Skin epidermis (tissue), 12 donors: ENCODE measurements at regions not wholly inside any gene's neighbourhood (a gene's known extent, or its start where the extent isn't known, plus 50 kb on each side); places are given as distances from the start of the nearest gene placed in this dataset.
A peak's percentile ranks its signal among the peaks of the same experiment; 100 is the strongest.

Source experiments
- H3K27ac ChIP-seq, 21 experiments: fragments of 200-600 bp; sonication (generic) in 11 of 21; one replicate each; pipeline ENCODE4 v1.5.0; 2020; ENCODE audit warnings: mild to moderate bottlenecking in 3 of 21, inconsistent platforms in 2 of 21, moderate library complexity in 2 of 21
- H3K4me3 ChIP-seq, 7 experiments: fragments of 200-600 bp; sonication (generic) in 2 of 7; one replicate each; pipeline ENCODE4 v1.5.0; 2020; ENCODE audit warnings: inconsistent platforms in 2 of 7, mild to moderate bottlenecking in 2 of 7, moderate library complexity in 1 of 7

DNA sequence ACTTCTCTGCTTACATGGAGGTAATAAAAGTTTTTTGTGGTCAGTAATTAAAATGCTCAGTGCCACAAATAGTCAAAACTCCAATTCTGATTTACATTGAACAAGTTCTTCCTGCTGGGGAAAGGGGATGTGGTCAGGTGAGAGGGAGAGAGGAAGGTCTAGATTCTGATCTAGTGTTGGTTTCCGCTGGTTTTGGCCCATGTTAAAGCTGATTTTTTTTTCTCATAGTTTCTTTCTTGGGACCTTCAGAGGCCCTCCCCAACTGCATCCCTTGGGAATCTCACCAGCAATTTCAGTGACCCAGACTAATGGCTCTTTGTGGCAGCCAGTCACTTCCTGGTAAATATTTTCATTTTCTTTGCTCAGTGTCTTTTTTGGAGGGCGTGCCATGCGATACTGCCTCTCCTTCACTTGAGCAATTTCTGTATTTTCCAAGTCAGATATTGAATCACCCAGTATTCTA is 332.7 kb downstream of the RAPGEF2 start:
- Histone ChIP-seq H3K4me3 (no peak overlapping the region), H3K27ac (peak overlapping the region in 2 of 21 experiments; percentile 6 to 61)

DNA sequence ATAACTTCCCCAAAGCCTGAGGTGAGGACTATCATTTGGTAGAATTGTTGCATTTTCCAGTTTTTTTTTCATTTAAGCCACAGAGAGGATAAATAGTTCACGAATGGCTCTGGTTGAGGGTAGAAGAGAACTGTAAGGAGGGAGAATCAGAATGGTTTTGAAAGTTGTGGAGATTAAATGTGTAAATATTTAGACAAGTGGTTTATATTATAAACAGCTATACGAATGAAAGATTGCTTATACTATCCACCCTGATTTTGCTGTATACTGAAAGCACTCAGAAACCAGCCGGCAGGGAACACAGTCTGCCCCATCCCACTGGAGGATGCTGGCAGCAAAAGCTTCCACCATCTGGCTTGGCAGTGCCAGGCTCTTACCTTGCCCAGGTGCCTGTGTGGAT is 341.1 kb downstream of the RAPGEF2 start:
- Histone ChIP-seq H3K4me3 (no peak overlapping the region), H3K27ac (no peak overlapping the region)

DNA sequence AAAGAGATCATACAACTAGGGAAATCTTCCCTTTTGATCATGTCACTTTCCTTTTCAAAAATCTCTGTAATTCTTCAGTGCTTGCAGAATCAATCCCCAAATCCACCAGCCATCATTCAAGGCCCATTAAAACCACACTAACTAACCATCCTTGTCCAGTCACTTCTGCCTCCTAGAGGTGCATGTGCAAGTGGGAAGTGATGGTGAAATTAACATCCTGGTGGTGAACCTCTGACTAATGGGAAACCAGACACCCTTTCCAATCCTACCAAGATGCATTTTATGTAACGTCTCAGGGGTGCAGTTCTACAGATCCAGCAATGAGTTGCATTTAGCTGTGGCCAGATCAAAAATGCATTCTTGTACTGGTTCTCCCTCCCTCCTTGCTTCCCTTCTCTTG is 341.8 kb downstream of the RAPGEF2 start:
- H3K4me3 ChIP-seq, result no peak overlapping the region

DNA sequence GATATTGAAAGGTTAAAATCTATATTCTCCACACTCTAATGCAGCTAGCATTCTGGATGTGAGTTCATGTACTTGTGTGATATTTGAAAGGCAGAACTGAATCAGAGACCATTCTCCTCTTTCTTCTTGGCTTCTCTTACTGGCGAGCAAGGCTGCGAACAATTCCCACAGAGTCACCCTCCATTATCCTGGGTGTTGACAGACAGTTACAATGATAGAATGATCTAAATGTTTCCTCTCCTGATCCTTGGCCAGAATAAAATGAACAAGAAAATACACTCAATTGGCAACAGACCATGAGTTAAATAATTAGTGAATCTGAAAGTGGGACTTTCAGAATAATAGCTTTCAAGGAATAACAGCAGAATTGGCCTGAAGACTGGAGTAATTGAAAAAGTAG is 342.8 kb downstream of the RAPGEF2 start:
- no peak overlapping the region for H3K4me3 ChIP-seq
- no peak overlapping the region for H3K27ac ChIP-seq

More for the DNA sequence above, 341.8 kb downstream of the RAPGEF2 start:
- no peak overlapping the region for H3K27ac ChIP-seq

DNA sequence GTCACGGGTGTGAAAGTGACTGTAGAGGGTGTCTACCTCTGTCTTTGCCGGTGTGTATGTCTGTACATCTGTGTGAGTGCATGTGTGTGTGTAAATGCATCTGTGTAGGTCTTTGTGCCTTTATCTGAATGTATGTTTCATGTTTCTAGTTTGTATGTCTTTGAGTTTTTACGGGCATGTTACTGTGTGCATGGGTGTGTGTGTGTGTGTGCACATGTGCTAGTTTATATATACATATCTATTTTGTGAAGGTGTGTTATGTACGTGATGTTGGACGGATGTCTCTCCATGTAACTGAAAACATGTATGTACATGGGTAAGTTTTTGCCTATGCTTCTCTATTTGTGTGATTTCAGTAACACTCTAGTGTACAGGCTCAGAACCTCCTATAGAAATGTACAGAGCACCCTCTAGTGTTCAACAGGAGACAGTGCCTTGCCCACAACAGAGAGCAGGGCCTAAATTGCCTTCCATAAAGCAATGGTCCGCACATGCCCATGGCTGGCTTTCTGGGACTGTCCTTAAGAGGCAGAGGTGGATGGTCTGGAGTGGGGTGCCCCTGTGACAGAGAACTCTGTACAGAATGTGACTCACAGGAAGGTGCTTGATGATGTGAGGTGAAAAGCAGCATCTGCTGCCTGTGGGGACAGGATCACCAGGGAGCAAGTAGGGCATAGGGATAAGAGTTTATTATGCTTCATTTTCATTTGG is 343.5 kb downstream of the RAPGEF2 start:
- H3K4me3 ChIP-seq, result no peak overlapping the region
- no peak overlapping the region for H3K27ac ChIP-seq

DNA sequence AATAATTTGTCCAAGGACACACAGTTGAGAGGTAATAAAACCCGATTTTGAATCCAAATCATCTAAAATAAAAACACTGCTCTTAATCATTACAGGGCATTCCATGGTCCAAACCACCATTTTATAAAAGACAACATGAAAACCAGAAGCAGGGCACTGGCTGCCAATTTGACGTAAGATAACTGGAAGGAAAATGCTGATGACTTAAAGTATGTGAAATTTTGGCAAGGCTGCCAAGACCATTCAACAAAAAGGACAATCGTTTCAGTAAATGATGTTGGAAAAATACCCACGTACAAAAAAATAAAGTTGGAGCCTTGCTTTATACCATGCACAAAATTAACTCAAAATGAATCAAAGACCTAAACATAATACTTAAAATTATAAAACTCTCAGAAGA is 344.4 kb downstream of the RAPGEF2 start:
- no peak overlapping the region for H3K4me3 ChIP-seq
- H3K27ac ChIP-seq, result no peak overlapping the region

DNA sequence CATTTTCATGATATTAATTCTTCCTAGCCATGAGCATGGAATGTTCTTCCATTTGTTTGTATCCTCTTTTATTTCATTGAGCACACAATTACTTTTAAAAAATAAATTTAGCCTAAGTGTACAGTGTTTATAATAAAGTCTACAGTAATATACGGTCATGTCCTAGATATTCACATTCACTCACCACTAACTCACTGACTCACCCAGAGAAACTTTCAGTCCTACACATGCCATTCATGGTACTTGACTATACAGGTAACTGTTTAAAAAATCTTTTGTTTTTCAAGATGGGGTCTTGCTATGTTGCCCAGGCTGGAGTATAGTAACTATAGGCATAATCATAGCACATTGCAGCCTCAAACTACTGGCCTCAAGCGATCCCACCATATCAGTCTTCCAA is 348.1 kb downstream of the RAPGEF2 start:
- Histone ChIP-seq H3K4me3 (no peak overlapping the region), H3K27ac (no peak overlapping the region)

DNA sequence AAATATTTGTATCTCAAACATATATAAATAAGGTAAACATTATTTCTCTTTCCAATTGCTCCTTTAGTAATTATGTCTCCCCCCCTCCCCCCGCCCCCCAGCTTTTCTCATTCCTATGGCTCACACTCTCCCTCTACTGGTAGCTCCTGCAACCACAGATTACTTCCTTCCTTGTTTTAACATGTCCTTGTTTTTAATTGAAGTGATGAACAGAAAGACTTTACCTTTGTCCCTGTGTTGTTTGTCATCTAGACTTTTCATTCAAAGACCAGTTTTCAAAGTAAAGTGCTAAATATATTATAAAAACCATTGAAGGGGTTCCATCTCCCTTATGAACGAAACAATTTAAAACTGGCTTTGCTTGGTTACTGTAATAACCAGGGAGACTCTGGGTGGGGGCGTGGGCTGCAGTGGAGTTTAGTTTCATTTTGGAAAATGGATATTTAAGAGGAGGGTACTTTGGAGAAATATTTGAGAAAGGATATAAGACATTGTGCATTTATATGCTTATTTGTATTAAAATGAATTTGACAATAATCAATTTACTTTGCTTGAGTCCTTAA is 352.9 kb downstream of the RAPGEF2 start:
- H3K27ac ChIP-seq, result no peak overlapping the region
- no peak overlapping the region for H3K4me3 ChIP-seq

DNA sequence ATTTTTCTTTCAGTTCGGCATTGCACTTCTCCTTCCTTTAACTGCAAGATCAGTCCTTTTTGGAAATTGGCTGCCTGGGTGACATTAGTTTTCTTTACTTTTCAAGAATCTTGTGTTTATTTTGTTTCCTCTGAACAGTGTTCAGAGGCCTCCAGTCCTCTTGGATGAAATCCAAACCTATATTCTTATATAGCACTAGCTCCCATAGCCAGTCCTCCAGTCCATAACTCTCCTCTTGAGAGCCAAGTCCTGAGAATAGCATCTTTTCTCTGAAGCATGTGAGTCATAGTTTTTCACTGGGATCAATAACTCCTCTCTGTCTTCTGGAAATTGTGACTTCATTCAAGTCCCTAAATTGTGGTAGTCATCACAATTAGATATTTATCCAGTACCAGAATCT is 357.5 kb downstream of the RAPGEF2 start:
- Histone ChIP-seq H3K4me3 (no peak overlapping the region), H3K27ac (no peak overlapping the region)

DNA sequence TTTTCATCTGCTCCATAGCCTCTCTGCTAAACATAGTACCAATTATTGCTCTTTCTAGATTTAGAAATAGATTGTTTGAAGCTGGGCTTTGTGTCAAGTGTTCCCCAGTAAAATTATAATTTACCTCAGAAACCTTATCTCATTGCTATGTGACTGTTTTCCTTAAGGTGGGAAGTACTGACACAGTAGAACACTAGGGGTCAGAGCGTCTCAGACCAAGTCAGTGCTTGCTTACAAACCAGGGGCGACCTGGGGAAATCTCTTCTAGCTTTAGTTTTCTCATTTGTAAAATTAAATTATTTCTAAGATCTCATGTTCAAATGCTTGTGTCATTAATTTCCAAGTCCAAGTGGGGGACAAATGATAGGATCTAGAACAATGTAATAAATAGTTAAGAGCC is 360.4 kb downstream of the RAPGEF2 start:
- H3K4me3 ChIP-seq, result no peak overlapping the region

DNA sequence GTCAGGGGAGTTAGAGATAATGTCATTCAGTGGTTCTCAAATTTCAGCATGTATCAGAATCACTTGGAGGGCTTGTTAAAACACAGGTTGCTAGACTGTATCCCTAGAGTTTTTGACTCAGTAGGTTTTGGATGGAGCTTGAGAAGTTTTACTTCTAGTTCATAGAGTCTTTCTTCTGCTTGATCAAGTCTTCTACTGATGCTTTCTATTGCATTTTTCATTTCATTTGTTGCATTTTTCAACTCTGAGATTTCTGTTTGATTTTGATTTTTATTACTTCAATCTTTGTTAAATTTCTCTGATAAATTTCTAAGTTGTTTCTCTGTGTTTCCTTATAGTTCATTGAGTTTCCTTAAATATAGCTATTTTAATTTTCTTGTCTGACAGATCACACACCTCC is 361.4 kb downstream of the RAPGEF2 start:
- Histone ChIP-seq H3K4me3 (no peak overlapping the region), H3K27ac (no peak overlapping the region)

More for the DNA sequence above, 360.4 kb downstream of the RAPGEF2 start:
- no peak overlapping the region for H3K27ac ChIP-seq

DNA sequence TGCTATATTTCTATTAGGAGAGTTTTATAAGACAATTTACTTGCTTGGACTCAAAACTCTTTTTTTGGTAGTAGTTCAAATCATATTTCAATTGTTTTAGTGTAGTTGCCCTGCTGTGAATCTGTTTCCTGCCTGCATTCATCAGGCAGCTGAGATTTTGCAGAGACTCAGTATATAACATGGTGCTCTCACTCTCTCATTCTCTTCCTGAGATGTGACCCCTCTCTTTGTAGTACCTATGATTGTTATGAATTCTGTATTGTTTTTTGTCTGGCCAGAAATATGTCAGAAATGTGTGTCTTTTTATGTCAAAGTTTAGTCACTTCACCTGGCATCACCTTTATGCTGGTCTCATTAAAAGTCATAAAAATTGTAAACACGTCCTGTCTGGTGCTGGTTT is 374.0 kb downstream of the RAPGEF2 start:
- no peak overlapping the region for H3K27ac ChIP-seq

DNA sequence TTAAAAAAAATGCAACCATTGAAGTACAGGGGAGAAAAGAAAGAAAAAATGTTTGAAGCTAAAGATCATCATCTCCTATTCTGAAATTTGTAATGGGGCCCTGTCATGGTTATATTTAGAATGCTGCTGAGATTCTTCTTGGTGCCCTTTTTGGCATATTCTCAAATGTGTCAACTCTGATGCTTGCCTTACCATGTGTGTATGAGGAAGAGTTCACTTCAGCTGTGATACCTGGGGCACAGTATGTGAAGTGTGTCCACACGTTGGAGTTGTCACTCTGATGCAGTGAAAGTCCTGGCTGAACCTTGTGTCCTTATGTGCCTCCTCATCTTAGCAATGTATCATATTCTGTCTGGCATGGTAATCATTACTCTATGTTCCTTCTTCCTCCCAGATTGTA is 377.9 kb downstream of the RAPGEF2 start:
- Histone ChIP-seq H3K27ac (no peak overlapping the region), H3K4me3 (no peak overlapping the region)

More for the DNA sequence above, 374.0 kb downstream of the RAPGEF2 start:
- no peak overlapping the region for H3K4me3 ChIP-seq

DNA sequence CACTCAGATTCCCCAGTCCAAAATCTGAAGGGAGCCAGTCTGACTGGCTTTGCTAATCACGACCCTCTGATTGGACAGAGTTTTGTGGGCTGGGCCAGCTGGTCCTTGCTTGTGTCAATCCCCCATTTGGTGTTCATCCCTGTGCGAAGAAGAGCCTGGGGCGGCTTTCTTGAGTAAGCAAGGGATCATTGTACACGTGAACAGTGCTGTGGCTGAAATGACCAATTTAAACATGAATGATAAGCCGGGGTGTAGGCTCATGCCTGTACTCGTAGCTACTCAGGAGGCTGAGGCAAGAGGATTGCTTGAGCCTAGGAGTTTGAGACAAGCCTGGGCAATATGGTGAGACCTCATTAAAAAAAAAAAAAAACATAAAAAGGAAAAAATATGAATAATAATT is 379.1 kb downstream of the RAPGEF2 start:
- H3K4me3 ChIP-seq, result no peak overlapping the region
- H3K27ac ChIP-seq, result no peak overlapping the region

DNA sequence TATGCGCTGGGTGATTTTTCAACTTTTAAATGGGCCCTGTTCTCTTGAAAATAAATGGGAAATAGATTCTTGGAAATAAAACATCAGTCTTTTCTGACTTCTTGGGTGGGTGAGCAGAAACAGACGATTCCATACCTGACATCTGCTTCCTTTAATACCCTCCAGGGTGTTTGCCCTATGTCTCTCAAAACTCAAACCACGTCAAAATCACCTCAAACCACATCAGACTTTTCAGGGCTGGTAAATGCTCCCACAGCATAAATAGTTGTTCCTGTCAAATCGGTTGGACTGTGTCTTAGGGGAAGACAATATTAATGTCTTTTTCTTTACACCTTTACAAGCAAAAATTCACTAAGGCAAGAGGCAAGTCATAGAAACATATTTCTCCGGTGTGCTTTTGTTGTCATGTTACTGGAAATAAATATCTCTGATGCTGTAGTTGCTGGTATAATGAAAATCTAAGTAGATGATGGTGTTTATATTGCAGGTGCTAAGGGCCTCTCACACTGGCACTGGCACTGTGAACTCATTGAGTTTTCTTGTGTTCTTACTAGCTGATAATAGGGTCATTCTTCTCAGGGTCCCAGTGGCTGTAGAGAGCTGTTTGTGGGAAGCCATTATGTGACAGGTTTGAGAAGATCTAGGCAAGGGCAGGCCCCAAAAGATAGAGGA is 380.4 kb downstream of the RAPGEF2 start:
- no peak overlapping the region for H3K4me3 ChIP-seq
- H3K27ac ChIP-seq, result no peak overlapping the region

DNA sequence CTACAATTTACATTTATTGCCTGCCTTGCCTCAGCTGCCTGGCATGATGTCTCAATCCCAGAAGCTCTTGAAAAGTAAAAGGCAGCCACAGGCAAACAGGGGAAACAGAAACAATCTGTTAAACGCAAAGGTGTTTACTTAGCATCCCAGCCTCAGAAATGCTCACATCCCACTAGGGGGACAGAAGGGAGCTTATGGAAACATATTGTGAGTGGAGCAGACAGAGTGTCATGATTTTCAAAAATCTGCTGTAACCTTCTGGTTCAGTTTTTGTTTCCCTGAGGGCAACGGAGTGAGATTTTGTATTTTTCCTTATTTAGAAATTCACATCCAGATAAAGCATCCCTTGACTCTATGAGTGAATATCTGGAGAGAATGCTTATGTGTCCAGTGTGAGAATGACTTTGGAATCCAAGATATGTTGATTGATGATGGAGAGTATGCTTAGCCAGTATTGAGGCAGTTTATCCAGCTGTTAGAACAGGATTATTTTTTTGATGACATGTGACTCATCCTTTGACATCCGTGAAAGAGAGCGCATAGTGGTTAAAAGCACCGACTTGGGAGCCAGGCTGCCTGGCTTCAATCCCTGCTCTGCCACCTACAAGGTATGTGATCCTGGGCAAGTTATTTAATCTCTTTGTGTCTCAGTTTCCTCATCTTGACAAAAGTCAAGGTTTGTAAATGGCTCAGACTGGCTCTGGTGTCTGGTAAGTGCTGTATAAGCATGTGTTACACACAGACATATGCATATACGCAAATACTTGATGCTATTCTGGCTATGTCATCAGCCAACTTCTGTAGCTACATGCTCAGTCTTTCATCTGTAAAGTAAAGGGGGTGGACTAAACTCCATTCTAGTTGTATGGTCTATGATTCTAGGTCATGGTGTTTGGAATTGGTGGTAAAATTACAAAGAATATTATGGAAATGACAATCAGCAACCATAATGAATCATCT is 381.2 kb downstream of the RAPGEF2 start:
- Histone ChIP-seq H3K4me3 (no peak overlapping the region), H3K27ac (no peak overlapping the region)

DNA sequence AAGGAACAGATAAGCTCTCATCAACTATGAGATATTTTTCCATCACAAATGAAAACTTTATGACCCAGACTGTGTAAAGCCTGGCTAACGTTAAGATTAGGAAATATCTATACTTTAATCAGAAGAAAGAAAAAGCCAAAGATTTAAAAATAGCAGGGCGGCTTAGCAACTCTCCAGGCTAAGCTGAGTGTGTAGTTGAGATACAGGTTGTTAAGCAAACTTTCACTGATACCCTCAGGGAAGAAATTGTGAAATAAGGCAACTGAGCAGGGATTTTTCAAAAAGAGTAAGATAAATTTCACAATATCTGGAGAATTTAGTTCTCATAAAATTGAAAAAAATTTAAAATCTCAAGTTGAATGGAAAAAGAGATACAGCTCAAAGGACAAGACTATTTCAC is 382.0 kb downstream of the RAPGEF2 start:
- Histone ChIP-seq H3K4me3 (no peak overlapping the region), H3K27ac (no peak overlapping the region)

DNA sequence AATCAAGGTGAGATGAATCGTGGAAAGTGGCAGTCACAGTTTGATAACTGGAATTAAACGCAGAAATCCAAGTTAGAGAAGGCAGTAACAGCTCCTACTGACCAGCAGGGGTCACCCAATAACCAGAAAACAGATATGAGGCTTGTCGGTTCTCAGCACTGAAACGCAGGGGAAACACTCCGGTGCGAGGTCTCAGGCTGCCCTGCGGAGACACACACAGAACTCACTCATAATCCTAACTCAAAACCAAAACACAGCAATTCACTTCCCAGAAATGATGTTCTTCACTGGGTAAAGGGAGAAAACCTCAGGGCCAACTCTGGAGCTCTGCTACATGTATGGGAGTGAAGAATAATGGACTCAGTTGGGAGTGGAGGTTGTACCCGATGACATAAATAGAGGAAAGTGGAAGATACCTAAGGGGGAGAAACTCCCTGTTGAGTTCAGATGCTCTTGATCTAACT is 384.4 kb downstream of the RAPGEF2 start:
- no peak overlapping the region for H3K4me3 ChIP-seq
- H3K27ac ChIP-seq, result no peak overlapping the region

DNA sequence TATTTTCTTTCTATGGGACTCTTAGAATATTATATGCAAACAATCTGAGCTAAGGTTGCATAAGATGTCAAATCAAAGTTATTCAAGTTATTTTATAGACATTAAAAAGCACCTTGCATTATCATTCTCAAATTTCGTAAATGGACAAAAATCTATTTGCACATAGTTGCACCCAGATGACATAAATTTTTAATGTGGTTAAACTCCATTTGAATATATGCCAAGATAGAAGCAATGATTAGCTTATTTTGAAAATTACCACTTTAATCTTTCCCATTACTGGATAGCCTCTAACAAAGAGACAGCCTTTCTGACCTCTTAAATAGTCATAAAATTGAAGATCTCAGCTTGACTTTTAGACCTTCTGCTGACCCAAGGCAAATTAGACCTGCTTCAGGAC is 386.8 kb downstream of the RAPGEF2 start:
- no peak overlapping the region for H3K4me3 ChIP-seq
- no peak overlapping the region for H3K27ac ChIP-seq
